Gastroesophageal sphincter (tissue), 3 donors: ENCODE measurements at regions not wholly inside any gene's neighbourhood (a gene's known extent, or its start where the extent isn't known, plus 50 kb on each side); places are given as distances from the start of the nearest gene placed in this dataset.

Experiments
- POLR2A ChIP-seq, 2 donors: fragments of 450-650 bp; IDR thresholded peaks; one replicate each; pipeline ENCODE4 v1.6.1; 2017; ENCODE audit warnings: antibody characterized with exemption in 2 of 2, mild to moderate bottlenecking in 2 of 2, moderate library complexity in 1 of 2
- TF ChIP-seq, protein P1 (sequence below), 4 experiments: fragments of 200-600 bp in 2 of 4; fragments of 450-650 bp in 2 of 4; sonication (generic) in 1 of 4; IDR thresholded peaks; one replicate each; pipeline ENCODE4 v1.5.1; 2017 to 2019; ENCODE audit warnings: antibody characterized with exemption in 4 of 4, mild to moderate bottlenecking in 2 of 4, moderate library complexity in 2 of 4

DNA sequence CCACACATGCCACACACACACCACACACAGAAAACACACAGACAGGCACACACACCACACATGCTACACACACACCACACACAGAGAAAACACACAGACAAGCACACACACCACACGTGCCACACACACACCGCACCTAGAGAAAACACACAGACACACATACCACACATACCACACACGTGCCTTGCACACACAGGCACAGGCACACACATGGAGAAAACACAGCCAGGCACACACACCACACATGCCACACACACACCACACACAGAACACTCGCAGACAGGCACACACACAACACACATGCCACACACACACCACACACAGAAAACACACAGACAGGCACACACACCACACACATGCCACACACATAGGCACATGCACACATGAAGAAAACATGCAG, 242.1 kb upstream of the MYT1L start:
- TF ChIP-seq, protein P1, sequence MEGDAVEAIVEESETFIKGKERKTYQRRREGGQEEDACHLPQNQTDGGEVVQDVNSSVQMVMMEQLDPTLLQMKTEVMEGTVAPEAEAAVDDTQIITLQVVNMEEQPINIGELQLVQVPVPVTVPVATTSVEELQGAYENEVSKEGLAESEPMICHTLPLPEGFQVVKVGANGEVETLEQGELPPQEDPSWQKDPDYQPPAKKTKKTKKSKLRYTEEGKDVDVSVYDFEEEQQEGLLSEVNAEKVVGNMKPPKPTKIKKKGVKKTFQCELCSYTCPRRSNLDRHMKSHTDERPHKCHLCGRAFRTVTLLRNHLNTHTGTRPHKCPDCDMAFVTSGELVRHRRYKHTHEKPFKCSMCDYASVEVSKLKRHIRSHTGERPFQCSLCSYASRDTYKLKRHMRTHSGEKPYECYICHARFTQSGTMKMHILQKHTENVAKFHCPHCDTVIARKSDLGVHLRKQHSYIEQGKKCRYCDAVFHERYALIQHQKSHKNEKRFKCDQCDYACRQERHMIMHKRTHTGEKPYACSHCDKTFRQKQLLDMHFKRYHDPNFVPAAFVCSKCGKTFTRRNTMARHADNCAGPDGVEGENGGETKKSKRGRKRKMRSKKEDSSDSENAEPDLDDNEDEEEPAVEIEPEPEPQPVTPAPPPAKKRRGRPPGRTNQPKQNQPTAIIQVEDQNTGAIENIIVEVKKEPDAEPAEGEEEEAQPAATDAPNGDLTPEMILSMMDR (IDR thresholded peaks at IDR 0.05) = no peak
- TF ChIP-seq POLR2A (IDR thresholded peaks at IDR 0.05) = no peak
